Muscle layer of duodenum (tissue), 2 donors: ENCODE measurements at regions not wholly inside any gene's neighbourhood (a gene's known extent, or its start where the extent isn't known, plus 50 kb on each side); places are given as distances from the start of the nearest gene placed in this dataset.

Experiments used
- H3K27ac ChIP-seq: one replicate; pipeline ENCODE4 v1.7.0; 2013; ENCODE audit warnings: mild to moderate bottlenecking, low read length
- H3K27me3 ChIP-seq: one replicate; pipeline ENCODE4 v1.7.0; 2013; ENCODE audit warnings: low read depth, mild to moderate bottlenecking, control low read depth, low read length
- H3K36me3 ChIP-seq, 2 donors: one replicate each; pipeline ENCODE4 v1.7.0; 2013; ENCODE audit warnings: low read length in 2 of 2, control low read depth in 1 of 2, mild to moderate bottlenecking in 1 of 2; ENCODE audit not compliant: insufficient read depth in 2 of 2, control insufficient read depth in 1 of 2
- H3K4me1 ChIP-seq, 2 donors: one replicate each; pipeline ENCODE4 v1.7.0; 2013; ENCODE audit warnings: low read length in 2 of 2, mild to moderate bottlenecking in 2 of 2, control low read depth in 1 of 2, moderate library complexity in 1 of 2; ENCODE audit not compliant: insufficient read depth in 2 of 2, control insufficient read depth in 1 of 2
- H3K4me3 ChIP-seq, 2 donors: one replicate each; pipeline ENCODE4 v1.7.0; 2013; ENCODE audit warnings: low read length in 2 of 2, low read depth in 1 of 2, mild to moderate bottlenecking in 1 of 2
- H3K9me3 ChIP-seq, 2 donors: one replicate each; pipeline ENCODE4 v1.7.0; 2013; ENCODE audit warnings: low read length in 2 of 2, control low read depth in 1 of 2, mild to moderate bottlenecking in 1 of 2; ENCODE audit not compliant: control insufficient read depth in 1 of 2
- donor health status: healthy.

- no peak overlapping the region for H3K4me3 ChIP-seq
- no peak overlapping the region for H3K27ac ChIP-seq
- no peaks in the 10 kb centered on the region for H3K36me3 ChIP-seq
- no peaks in the 10 kb centered on the region for H3K4me1 ChIP-seq
- H3K9me3 ChIP-seq = no peaks in the 10 kb centered on the region
- no peaks in the 10 kb centered on the region for H3K27me3 ChIP-seq
Observed at GRCh38 chr20:40468759-40469158, 220.3 kb downstream of the MAFB start.

- no peaks in the 10 kb centered on the region for H3K4me1 ChIP-seq
- no peaks in the 10 kb centered on the region for H3K27me3 ChIP-seq
- H3K27ac ChIP-seq = no peak overlapping the region
- H3K4me3 ChIP-seq = no peak overlapping the region
- H3K9me3 ChIP-seq = no peaks in the 10 kb centered on the region
- H3K36me3 ChIP-seq = no peaks in the 10 kb centered on the region
Observed at GRCh38 chr20:40467703-40468411, 221.2 kb downstream of the MAFB start.

GRCh38 chr20:40467067-40467466 lies 222.0 kb downstream of the MAFB start:
- Histone ChIP-seq H3K4me3 (no peak overlapping the region), H3K9me3 (no peaks in the 10 kb centered on the region), H3K36me3 (no peaks in the 10 kb centered on the region), H3K27me3 (no peaks in the 10 kb centered on the region), H3K4me1 (no peaks in the 10 kb centered on the region), H3K27ac (no peak overlapping the region)

GRCh38 chr20:40464731-40465208 lies 224.3 kb downstream of the MAFB start:
- H3K9me3 ChIP-seq = no peaks in the 10 kb centered on the region
- no peaks in the 10 kb centered on the region for H3K27me3 ChIP-seq
- no peaks in the 10 kb centered on the region for H3K4me1 ChIP-seq
- no peak overlapping the region for H3K27ac ChIP-seq
- no peaks in the 10 kb centered on the region for H3K36me3 ChIP-seq
- H3K4me3 ChIP-seq = no peak overlapping the region

- Histone ChIP-seq H3K36me3 (no peaks in the 10 kb centered on the region), H3K4me3 (no peak overlapping the region), H3K27me3 (no peaks in the 10 kb centered on the region), H3K27ac (peak overlapping the region; percentile 11), H3K9me3 (no peaks in the 10 kb centered on the region), H3K4me1 (no peaks in the 10 kb centered on the region)
Observed at GRCh38 chr20:40463171-40463570, 225.9 kb downstream of the MAFB start.

- no peaks in the 10 kb centered on the region for H3K4me1 ChIP-seq
- H3K4me3 ChIP-seq = no peak overlapping the region
- no peaks in the 10 kb centered on the region for H3K9me3 ChIP-seq
- no peaks in the 10 kb centered on the region for H3K27me3 ChIP-seq
- H3K36me3 ChIP-seq = no peaks in the 10 kb centered on the region
- H3K27ac ChIP-seq = peak overlapping the region; percentile 11
Observed at GRCh38 chr20:40462566-40462965, 226.5 kb downstream of the MAFB start.

GRCh38 chr20:40459299-40459698 lies 229.7 kb downstream of the MAFB start:
- Histone ChIP-seq H3K4me1 (no peaks in the 10 kb centered on the region), H3K4me3 (no peak overlapping the region), H3K27ac (no peak overlapping the region), H3K9me3 (no peaks in the 10 kb centered on the region), H3K27me3 (no peaks in the 10 kb centered on the region), H3K36me3 (no peaks in the 10 kb centered on the region)

GRCh38 chr20:40457404-40457803 lies 231.6 kb downstream of the MAFB start:
- Histone ChIP-seq H3K36me3 (no peaks in the 10 kb centered on the region), H3K4me3 (no peak overlapping the region), H3K27ac (no peak overlapping the region), H3K27me3 (no peaks in the 10 kb centered on the region), H3K4me1 (no peaks in the 10 kb centered on the region), H3K9me3 (no peaks in the 10 kb centered on the region)

GRCh38 chr20:40452758-40453157 lies 236.3 kb downstream of the MAFB start:
- H3K36me3 ChIP-seq = no peaks in the 10 kb centered on the region
- H3K4me3 ChIP-seq = no peak overlapping the region
- H3K4me1 ChIP-seq = no peaks in the 10 kb centered on the region

GRCh38 chr20:40451552-40451951 lies 237.5 kb downstream of the MAFB start:
- Histone ChIP-seq H3K27ac (no peak overlapping the region), H3K9me3 (no peaks in the 10 kb centered on the region), H3K4me3 (no peak overlapping the region), H3K4me1 (no peaks in the 10 kb centered on the region), H3K36me3 (no peaks in the 10 kb centered on the region), H3K27me3 (no peaks in the 10 kb centered on the region)

More at GRCh38 chr20:40452758-40453157, 236.3 kb downstream of the MAFB start:
- H3K27ac ChIP-seq = no peak overlapping the region
- H3K27me3 ChIP-seq = no peaks in the 10 kb centered on the region
- H3K9me3 ChIP-seq = no peaks in the 10 kb centered on the region

- no peaks in the 10 kb centered on the region for H3K36me3 ChIP-seq
- no peaks in the 10 kb centered on the region for H3K9me3 ChIP-seq
- no peaks in the 10 kb centered on the region for H3K27me3 ChIP-seq
- H3K27ac ChIP-seq = no peak overlapping the region
- H3K4me1 ChIP-seq = no peaks in the 10 kb centered on the region
- H3K4me3 ChIP-seq = no peak overlapping the region
Observed at GRCh38 chr20:40449974-40450616, 238.9 kb downstream of the MAFB start.
